HL-60 (cell line): ENCODE measurements at regions not wholly inside any gene's neighbourhood (a gene's known extent, or its start where the extent isn't known, plus 50 kb on each side); places are given as distances from the start of the nearest gene placed in this dataset.

Experiments
- DNase-seq, 2 experiments: peaks; one replicate each; pipeline ENCODE4 v3.0.0-alpha.2; 2010 to 2020; ENCODE audit warnings: low read depth in 1 of 2, low spot score in 1 of 2
- H3K27ac ChIP-seq: fragments of 250-450 bp; sonication (Bioruptor Pico); replicated peaks from 2 replicates; pipeline ENCODE4 v1.5.1; 2020; ENCODE audit warnings: mild to moderate bottlenecking, moderate library complexity
- H3K27me3 ChIP-seq: fragments of 250-450 bp; sonication (Bioruptor Pico); 2 replicates; pipeline ENCODE4 v1.5.1; 2021; ENCODE audit warnings: mild to moderate bottlenecking, moderate library complexity; ENCODE audit not compliant: insufficient read depth, poor library complexity, severe bottlenecking
- H3K4me3 ChIP-seq: replicated peaks from 2 replicates; pipeline ENCODE4 v1.5.1; 2011; ENCODE audit warnings: mild to moderate bottlenecking, control low read depth, low read length; ENCODE audit not compliant: insufficient read depth
- CTCF ChIP-seq: IDR thresholded peaks from one replicate; pipeline ENCODE4 v1.5.1; 2011; ENCODE audit warnings: low read length, control low read depth, inconsistent platforms; ENCODE audit not compliant: insufficient read depth
- GABPA ChIP-seq: IDR thresholded peaks from 2 replicates; pipeline ENCODE4 v1.6.1; 2012; ENCODE audit warnings: low read depth
- POLR2AphosphoS5 ChIP-seq: IDR thresholded peaks from 2 replicates; pipeline ENCODE4 v1.6.1; 2012; ENCODE audit warnings: low read depth
- REST ChIP-seq: IDR thresholded peaks from 2 replicates; pipeline ENCODE4 v1.6.1; 2012; ENCODE audit warnings: low read depth; ENCODE audit not compliant: insufficient replicate concordance
- SPI1 ChIP-seq: IDR thresholded peaks from 2 replicates; pipeline ENCODE4 v1.6.1; 2012; ENCODE audit warnings: low read depth, mild to moderate bottlenecking, borderline replicate concordance

GRCh38 chr1:22231068-22231593 lies 88.2 kb upstream of the WNT4 start:
- DNase-seq, result no peak
- H3K27me3 ChIP-seq, result peaks cover 8% of the 10 kb centered on the region
- no peak overlapping the region for H3K4me3 ChIP-seq
- H3K27ac ChIP-seq, result no peak overlapping the region
- TF ChIP-seq POLR2AphosphoS5, result no peak
- TF ChIP-seq SPI1, result no peak
- TF ChIP-seq GABPA, result no peak
- no peak for TF ChIP-seq CTCF
- no peak for TF ChIP-seq REST

- TF ChIP-seq REST (no peak), GABPA (no peak), POLR2AphosphoS5 (no peak), SPI1 (no peak), CTCF (no peak)
- no peak overlapping the region for H3K27ac ChIP-seq
- no peak overlapping the region for H3K4me3 ChIP-seq
- peaks cover 13% of the 10 kb centered on the region for H3K27me3 ChIP-seq
- DNase-seq, result no peak
Measured at GRCh38 chr1:22231995-22232690, 89.2 kb upstream of the WNT4 start.

DNA sequence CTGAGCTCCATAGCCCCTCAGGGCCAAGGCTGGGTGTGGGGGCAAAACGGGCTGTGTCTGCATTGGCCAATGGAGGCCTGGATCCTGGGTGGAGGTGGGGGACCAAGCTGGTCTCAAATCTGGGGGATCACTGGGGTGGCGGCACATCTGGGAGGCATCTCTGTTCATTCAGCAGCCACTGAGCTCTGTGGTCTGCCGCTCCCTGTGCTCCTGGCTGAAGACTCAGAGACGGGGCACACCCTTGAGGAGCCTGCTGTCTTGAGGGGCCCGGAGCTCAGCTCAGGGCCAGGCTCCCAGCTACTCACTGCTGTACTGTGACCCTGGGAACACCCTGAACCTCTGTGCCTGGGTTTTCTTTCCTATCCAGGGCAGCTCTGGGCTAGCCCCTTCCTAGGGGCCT lies 90.3 kb upstream of the WNT4 start:
- no peak for DNase-seq
- Histone ChIP-seq H3K27me3 (peaks cover 13% of the 10 kb centered on the region), H3K27ac (no peak overlapping the region), H3K4me3 (no peak overlapping the region)
- no peak for TF ChIP-seq GABPA
- TF ChIP-seq POLR2AphosphoS5, result no peak
- no peak for TF ChIP-seq CTCF
- no peak for TF ChIP-seq SPI1
- TF ChIP-seq REST, result no peak
